HEK293 (cell line): ENCODE measurements at regions not wholly inside any gene's neighbourhood (a gene's known extent, or its start where the extent isn't known, plus 50 kb on each side); places are given as distances from the start of the nearest gene placed in this dataset.
A peak's percentile ranks its signal among the peaks of the same experiment; 100 is the strongest.
"Not testable (repeated sequence)": the region's sequence is repeated elsewhere in the genome, so short reads cannot be mapped to it uniquely, and the experiment has no call there.

Experiments used
- CTCF ChIA-PET: fragments of 350-600 bp; formaldehyde crosslinking; extraction: SDS; loops from one replicate; lab custom pipeline; 2021; ENCODE audit warnings: antibody characterized with exemption; lab: Yijun Ruan, JAX
- POLR2A ChIA-PET: fragments of 300-600 bp; formaldehyde crosslinking; extraction: SDS; loops from one replicate; lab custom pipeline; 2020; ENCODE audit warnings: antibody characterized with exemption, inconsistent platforms; lab: Yijun Ruan, JAX
- H3K27ac ChIP-seq: fragments of 200-500 bp; sonication (Bioruptor generic); 2 replicates; pipeline ENCODE4 v1.5.1; 2014; ENCODE audit warnings: low read depth, low read length, control low read depth, inconsistent platforms; ENCODE audit errors: extremely low read depth
- H3K36me3 ChIP-seq, 2 experiments: fragments of 200-500 bp in 1 of 2; sonication (Bioruptor generic) in 1 of 2; 1 replicate in 1 of 2; 2 replicates in 1 of 2; pipeline ENCODE4 v1.5.1; 2014 to 2017; ENCODE audit warnings: inconsistent platforms in 2 of 2, low read length in 2 of 2; ENCODE audit not compliant: control insufficient read depth in 2 of 2, insufficient read depth in 1 of 2
- H3K4me1 ChIP-seq: fragments of 200-500 bp; sonication (Bioruptor generic); 2 replicates; pipeline ENCODE4 v1.5.1; 2014; ENCODE audit warnings: mild to moderate bottlenecking, low read length, inconsistent platforms; ENCODE audit not compliant: control insufficient read depth, insufficient read depth
- H3K4me3 ChIP-seq: 2 replicates; pipeline ENCODE4 v1.5.1; 2011; ENCODE audit warnings: low read depth, mild to moderate bottlenecking, control low read depth, low read length, moderate library complexity
- H3K9me3 ChIP-seq: fragments of 200-500 bp; sonication (Bioruptor generic); 2 replicates; pipeline ENCODE4 v1.5.1; 2014; ENCODE audit warnings: low read depth, low read length, inconsistent platforms; ENCODE audit not compliant: control insufficient read depth, insufficient read depth
- GLIS2 ChIP-seq: fragments of 450-650 bp; formaldehyde crosslinking; IDR thresholded peaks from 2 replicates; pipeline ENCODE4 v1.5.1; 2016; ENCODE audit warnings: missing biosample characterization, missing genetic modification characterization
- PRDM10 ChIP-seq: fragments of 450-650 bp; formaldehyde crosslinking; IDR thresholded peaks from 2 replicates; pipeline ENCODE4 v1.5.1; 2016; ENCODE audit warnings: missing biosample characterization, missing genetic modification characterization
- SP2 ChIP-seq: fragments of 450-650 bp; formaldehyde crosslinking; IDR thresholded peaks from 2 replicates; pipeline ENCODE4 v1.5.1; 2016; ENCODE audit warnings: missing biosample characterization, missing genetic modification characterization
- SP7 ChIP-seq: fragments of 450-650 bp; formaldehyde crosslinking; IDR thresholded peaks from 2 replicates; pipeline ENCODE4 v1.5.1; 2016; ENCODE audit warnings: missing biosample characterization, missing genetic modification characterization
- TCF7L2 ChIP-seq: IDR thresholded peaks from 2 replicates; pipeline ENCODE4 v1.6.1; 2011; ENCODE audit warnings: low read depth, mild to moderate bottlenecking, inconsistent platforms, low read length, moderate library complexity, borderline replicate concordance
- ZBTB7A ChIP-seq: fragments of 450-650 bp; formaldehyde crosslinking; IDR thresholded peaks from 2 replicates; pipeline ENCODE4 v1.5.1; 2016; ENCODE audit warnings: low read depth, missing biosample characterization, missing genetic modification characterization
- ZBTB8A ChIP-seq: fragments of 450-650 bp; formaldehyde crosslinking; IDR thresholded peaks from 2 replicates; pipeline ENCODE4 v1.5.1; 2016; ENCODE audit warnings: missing biosample characterization, missing genetic modification characterization
- ZFP3 ChIP-seq: fragments of 450-650 bp; formaldehyde crosslinking; IDR thresholded peaks from 2 replicates; pipeline ENCODE4 v1.5.1; 2016; ENCODE audit warnings: low read depth, missing biosample characterization, missing genetic modification characterization
- ZFP37 ChIP-seq: fragments of 450-650 bp; formaldehyde crosslinking; IDR thresholded peaks from 2 replicates; pipeline ENCODE4 v1.5.1; 2016; ENCODE audit warnings: missing biosample characterization, missing genetic modification characterization
- ZIC2 ChIP-seq: fragments of 450-650 bp; formaldehyde crosslinking; IDR thresholded peaks from 2 replicates; pipeline ENCODE4 v1.5.1; 2016; ENCODE audit warnings: missing biosample characterization, missing genetic modification characterization
- ZNF121 ChIP-seq: fragments of 450-650 bp; formaldehyde crosslinking; IDR thresholded peaks from 2 replicates; pipeline ENCODE4 v1.5.1; 2016; ENCODE audit warnings: missing biosample characterization, missing genetic modification characterization
- ZNF223 ChIP-seq: fragments of 450-650 bp; formaldehyde crosslinking; IDR thresholded peaks from 2 replicates; pipeline ENCODE4 v1.5.1; 2016; ENCODE audit warnings: missing biosample characterization, missing genetic modification characterization
- ZNF449 ChIP-seq: fragments of 450-650 bp; formaldehyde crosslinking; IDR thresholded peaks from 2 replicates; pipeline ENCODE4 v1.5.1; 2017; ENCODE audit warnings: missing biosample characterization, mild to moderate bottlenecking, missing genetic modification characterization, moderate library complexity
- ZNF513 ChIP-seq: fragments of 450-650 bp; IDR thresholded peaks from 2 replicates; pipeline ENCODE4 v1.5.1; 2018; ENCODE audit warnings: missing biosample characterization, missing genetic modification characterization
- ZNF558 ChIP-seq: fragments of 450-650 bp; formaldehyde crosslinking; IDR thresholded peaks from 2 replicates; pipeline ENCODE4 v1.5.1; 2016; ENCODE audit warnings: missing biosample characterization, missing genetic modification characterization
- ZNF596 ChIP-seq: fragments of 450-650 bp; IDR thresholded peaks from 2 replicates; pipeline ENCODE4 v1.5.0; 2018; ENCODE audit warnings: missing biosample characterization, mild to moderate bottlenecking, missing genetic modification characterization, moderate library complexity
- ZNF600 ChIP-seq: fragments of 450-650 bp; formaldehyde crosslinking; IDR thresholded peaks from 2 replicates; pipeline ENCODE4 v1.5.1; 2016; ENCODE audit warnings: missing biosample characterization, missing genetic modification characterization
- ZNF639 ChIP-seq: fragments of 450-650 bp; formaldehyde crosslinking; IDR thresholded peaks from 2 replicates; pipeline ENCODE4 v1.5.1; 2016; ENCODE audit warnings: missing biosample characterization, missing genetic modification characterization
- ZNF664 ChIP-seq: fragments of 450-650 bp; formaldehyde crosslinking; IDR thresholded peaks from 2 replicates; pipeline ENCODE4 v1.5.1; 2016; ENCODE audit warnings: missing biosample characterization, missing genetic modification characterization
- ZNF777 ChIP-seq: fragments of 450-650 bp; formaldehyde crosslinking; IDR thresholded peaks from 2 replicates; pipeline ENCODE4 v1.5.1; 2017; ENCODE audit warnings: missing biosample characterization, missing genetic modification characterization, borderline replicate concordance
- ZNF792 ChIP-seq: fragments of 450-650 bp; formaldehyde crosslinking; IDR thresholded peaks from 2 replicates; pipeline ENCODE4 v1.5.1; 2016; ENCODE audit warnings: missing biosample characterization, missing genetic modification characterization
- ZSCAN30 ChIP-seq: fragments of 450-650 bp; IDR thresholded peaks from 2 replicates; pipeline ENCODE4 v1.5.1; 2018; ENCODE audit warnings: missing biosample characterization, mild to moderate bottlenecking, missing genetic modification characterization, moderate library complexity

- ChIA-PET POLR2A (interaction anchor here (0.7 kb wide), 1 partner anchor 685 kb away, joined by 3 read pairs; no protein-coding TSS in a partner anchor), CTCF (interaction anchor here (1.6 kb wide), 1 partner anchor 129 kb away, joined by 6 read pairs; no protein-coding TSS in a partner anchor)
- not testable (repeated sequence) for H3K27ac ChIP-seq, H3K9me3 ChIP-seq, H3K4me1 ChIP-seq, H3K4me3 ChIP-seq, H3K36me3 ChIP-seq
- peak; percentile 36; the same call in 1 of the 2 replicates for TF ChIP-seq GLIS2 (tag by site-specific recombination)
- TF ChIP-seq ZIC2 (tag by site-specific recombination) = peak; percentile 96
These were observed 110.1 kb downstream of the ADRA2C start for GRCh38 chr4:3876057-3876845.

- ChIA-PET CTCF (no interaction called here), POLR2A (interaction anchor here (0.6 kb wide), 1 partner anchor 687 kb away, joined by 4 read pairs; no protein-coding TSS in a partner anchor)
- TF ChIP-seq ZBTB8A (tag by site-specific recombination) = no peak
- TF ChIP-seq SP7 (tag by site-specific recombination) = no peak
- TF ChIP-seq ZFP37 = no peak
- no peak for TF ChIP-seq ZNF121
- TF ChIP-seq ZNF600 (tag by site-specific recombination) = no peak
- TF ChIP-seq ZSCAN30 = no peak
- TF ChIP-seq ZNF558 (tag by site-specific recombination) = no peak
- no peak for TF ChIP-seq ZNF449 (tag by site-specific recombination)
- TF ChIP-seq ZNF639 = no peak
- no peak for TF ChIP-seq ZNF664 (tag by site-specific recombination)
- no peak for TF ChIP-seq ZFP3 (tag by site-specific recombination)
- TF ChIP-seq SP2 (tag by site-specific recombination) = no peak
- TF ChIP-seq ZNF792 (tag by site-specific recombination) = no peak
- TF ChIP-seq ZNF223 (tag by site-specific recombination) = no peak
- no peak for TF ChIP-seq ZNF596 (tag by site-specific recombination)
- no peak for TF ChIP-seq PRDM10 (tag by site-specific recombination)
- TF ChIP-seq TCF7L2 = no peak
- TF ChIP-seq ZNF513 (tag by site-specific recombination) = no peak
- TF ChIP-seq ZBTB7A (tag by site-specific recombination) = no peak
- no peak for TF ChIP-seq ZNF777 (tag by site-specific recombination)
- no peaks in the 10 kb centered on the region for H3K36me3 ChIP-seq
- H3K4me3 ChIP-seq = no peak overlapping the region
- no peaks in the 10 kb centered on the region for H3K9me3 ChIP-seq
- no peaks in the 10 kb centered on the region for H3K4me1 ChIP-seq
- H3K27ac ChIP-seq = no peak overlapping the region
These were observed 111.1 kb downstream of the ADRA2C start for GRCh38 chr4:3877236-3877635.
